ENCODE measurements at regions not wholly inside any gene's neighbourhood (a gene's known extent, or its start where the extent isn't known, plus 50 kb on each side); places are given as distances from the start of the nearest gene placed in this dataset.

DNA sequence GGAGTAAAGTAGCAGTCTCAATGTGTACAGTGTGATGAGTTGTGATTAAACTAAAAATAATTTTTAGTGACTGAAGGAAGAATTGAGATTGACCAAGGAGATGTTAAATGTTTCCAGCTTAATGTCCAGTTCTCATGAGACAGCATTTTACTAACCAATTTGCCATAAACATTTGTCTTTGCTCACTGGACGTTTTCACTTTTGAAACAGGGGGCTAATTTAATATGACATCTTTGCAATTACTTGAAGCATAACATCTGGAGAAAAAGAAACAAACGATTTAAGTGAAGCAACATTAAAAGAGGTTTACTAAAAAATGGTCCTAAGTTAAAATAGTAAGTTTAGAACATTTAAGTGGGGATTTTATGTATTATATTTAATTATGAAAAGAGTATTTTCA, 443.8 kb downstream of the BCKDHB start:
- H2BK12ac ChIP-seq (ENCODE audit: low read depth, low read length): no peak overlapping the region
- WGBS, 2 experiments (ENCODE audit: extremely low coverage in 1 of 2, insufficient coverage in 1 of 2, insufficient read length in 1 of 2, insufficient replicate concordance in 2 of 2, low coverage in 1 of 2, low lambda C conversion rate in 2 of 2, missing lambda C conversion rate in 1 of 2): 70% methylated on average over 2 of the region's 2 CpGs; no CpG with 5 or more reads in 1 of the 2 experiments
- DNase-seq (ENCODE audit: low read depth in 1 of 2, low spot score in 2 of 2) (no peak), FAIRE-seq (no peak)
- H2BK20ac ChIP-seq (ENCODE audit: low read length): no peak overlapping the region
- peaks cover 10 to 11% of the 10 kb centered on the region in 2 experiments; a peak in 3 of 4 replicates for H3K9me3 ChIP-seq (ENCODE audit: insufficient read depth in 2 of 2, low read depth in 1 of 2, low read length in 1 of 2)
- no peak overlapping the region for H3K27ac ChIP-seq (ENCODE audit: low read depth, low read length)
- H3K27me3 ChIP-seq (replicated peaks in 1 of 4; ENCODE audit: control insufficient read depth in 3 of 4, extremely low read depth in 1 of 4, insufficient read depth in 3 of 4, low read length in 3 of 4): no peaks in the 10 kb centered on the region
- H3K18ac ChIP-seq (ENCODE audit: extremely low read depth, low read length): no peak overlapping the region
- no peak overlapping the region for H3K23ac ChIP-seq (ENCODE audit: insufficient read length)
- POLR2A ChIA-PET (ENCODE audit: partially characterized antibody): no interaction called here
- no peak overlapping the region for H3K4ac ChIP-seq (replicated peaks; ENCODE audit: insufficient read length, low read depth, low read length)
- H3K79me1 ChIP-seq (ENCODE audit: low read depth, low read length): no peaks in the 10 kb centered on the region
- H3K36me3 ChIP-seq (ENCODE audit: control insufficient read depth in 2 of 4, insufficient read depth in 4 of 4, low read length in 3 of 4): no peaks in the 10 kb centered on the region; a peak in 1 of 8 replicates
- no peak overlapping the region for H4K5ac ChIP-seq (ENCODE audit: insufficient read length, low read depth, low read length)
- H3K56ac ChIP-seq (replicated peaks; ENCODE audit: insufficient read length, low read depth, low read length): no peak overlapping the region
- no peak overlapping the region for H4K8ac ChIP-seq (ENCODE audit: extremely low read depth, insufficient read depth, low read length)
- H2BK15ac ChIP-seq (ENCODE audit: low read length): no peak overlapping the region
- no peak overlapping the region for H2AFZ ChIP-seq (ENCODE audit: low read length)
- H3K4me2 ChIP-seq (ENCODE audit: insufficient read depth in 1 of 2, low read depth in 2 of 2, low read length in 2 of 2): no peak overlapping the region
- no peak overlapping the region for H3K14ac ChIP-seq (ENCODE audit: insufficient read length)
- H3K23me2 ChIP-seq (ENCODE audit: low read depth, low read length): no peaks in the 10 kb centered on the region
- no peaks in the 10 kb centered on the region for H4K20me1 ChIP-seq (replicated peaks in 1 of 2; ENCODE audit: control insufficient read depth in 1 of 2, insufficient read depth in 2 of 2, low read length in 2 of 2)
- H3K4me3 ChIP-seq (ENCODE audit: extremely low read depth in 1 of 4, insufficient read depth in 2 of 4, low read depth in 3 of 4, low read length in 4 of 4): no peak overlapping the region
- CTCF ChIA-PET (ENCODE audit: partially characterized antibody): no interaction called here
- no peak overlapping the region for H2BK5ac ChIP-seq (ENCODE audit: low read depth, low read length)
- no peaks in the 10 kb centered on the region for H3K79me2 ChIP-seq (ENCODE audit: control insufficient read depth in 1 of 2, insufficient read depth in 2 of 2, low read length in 2 of 2)
- no peak overlapping the region for H2AK5ac ChIP-seq (ENCODE audit: low read depth, low read length)
- no peak overlapping the region for H4K91ac ChIP-seq (replicated peaks; ENCODE audit: insufficient read length, low read length)
- H3K9ac ChIP-seq (replicated peaks in 1 of 4; ENCODE audit: extremely low read depth in 1 of 4, low read depth in 3 of 4, low read length in 3 of 4): no peak overlapping the region
- no peaks in the 10 kb centered on the region for H3K4me1 ChIP-seq (replicated peaks in 1 of 4; ENCODE audit: control insufficient read depth in 3 of 4, insufficient read depth in 4 of 4, low read length in 3 of 4)
- no peak overlapping the region for H2BK120ac ChIP-seq (replicated peaks; ENCODE audit: low read depth, low read length)
- TF ChIP-seq FOSL1 (IDR thresholded peaks at IDR 0.05; ENCODE audit: insufficient read depth, low read depth, low read length) (no peak), SP2 (IDR thresholded peaks at IDR 0.05; ENCODE audit: low read length) (no peak), KDM5A (IDR thresholded peaks at IDR 0.05; ENCODE audit: low read length) (no peak), SIX5 (IDR thresholded peaks at IDR 0.05; ENCODE audit: low read depth, low read length) (no peak), RNF2 (IDR thresholded peaks at IDR 0.05; ENCODE audit: borderline replicate concordance, low read depth, low read length, missing control alignments, poor library complexity, severe bottlenecking) (no peak), SP4 (IDR thresholded peaks at IDR 0.05; ENCODE audit: low read length) (no peak), TCF12 (IDR thresholded peaks at IDR 0.05; ENCODE audit: low read depth, low read length) (no peak), TAF1 (IDR thresholded peaks at IDR 0.05; ENCODE audit: low read depth, low read length) (no peak), ASH2L (IDR thresholded peaks at IDR 0.05; ENCODE audit: low read length) (no peak), POLR2AphosphoS5 (IDR thresholded peaks at IDR 0.05; ENCODE audit: low read depth, low read length) (no peak), NANOG (IDR thresholded peaks at IDR 0.05; ENCODE audit: insufficient read depth, low read depth, low read length, poor library complexity, severe bottlenecking) (no peak), RBBP5 (IDR thresholded peaks at IDR 0.05; ENCODE audit: borderline replicate concordance, low read depth, low read length) (no peak), RFX5 (IDR thresholded peaks at IDR 0.05; ENCODE audit: borderline replicate concordance, low read depth, low read length) (no peak)
- TF ChIP-seq, protein P1, sequence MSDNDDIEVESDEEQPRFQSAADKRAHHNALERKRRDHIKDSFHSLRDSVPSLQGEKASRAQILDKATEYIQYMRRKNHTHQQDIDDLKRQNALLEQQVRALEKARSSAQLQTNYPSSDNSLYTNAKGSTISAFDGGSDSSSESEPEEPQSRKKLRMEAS (IDR thresholded peaks at IDR 0.05): no peak

Measured in H1 (cell line).